ENCODE measurements at regions not wholly inside any gene's neighbourhood (a gene's known extent, or its start where the extent isn't known, plus 50 kb on each side); places are given as distances from the start of the nearest gene placed in this dataset.

GRCh38 chrX:113492895-113493294 lies 652.3 kb upstream of the AMOT start:
- Histone ChIP-seq H3K36me3 (ENCODE audit: control insufficient read depth, insufficient read depth, low read length) (no peaks in the 10 kb centered on the region), H3K9ac (ENCODE audit: insufficient read depth in 1 of 2, low read depth in 2 of 2, low read length in 2 of 2) (no peak overlapping the region), H3K9me3 (replicated peaks; ENCODE audit: control insufficient read depth, insufficient read depth, low read depth, low read length) (no peaks in the 10 kb centered on the region), H3K4me2 (ENCODE audit: insufficient read depth, low read length) (no peak overlapping the region), H2AFZ (ENCODE audit: low read depth, low read length) (no peak overlapping the region), H4K20me1 (replicated peaks; ENCODE audit: control insufficient read depth, insufficient read depth, low read length) (no peaks in the 10 kb centered on the region), H3K27ac (ENCODE audit: extremely low read depth, low read depth, low read length) (no peak overlapping the region), H3K4me1 (replicated peaks in 1 of 2; ENCODE audit: control insufficient read depth in 2 of 2, insufficient read depth in 2 of 2, low read length in 2 of 2) (no peaks in the 10 kb centered on the region), H3K27me3 (ENCODE audit: control insufficient read depth in 2 of 2, insufficient read depth in 2 of 2, low read length in 2 of 2) (no peaks in the 10 kb centered on the region), H3K4me3 (no peak overlapping the region), H3K9me1 (ENCODE audit: control insufficient read depth, insufficient read depth, low read length) (no peaks in the 10 kb centered on the region), H3K79me2 (ENCODE audit: control insufficient read depth, insufficient read depth, low read length) (no peaks in the 10 kb centered on the region)
- ChIA-PET CTCF (ENCODE audit: low intra/inter-chr PET ratio) (no interaction called here), POLR2A (no interaction called here)
- in situ Hi-C loops (cut with MboI) (no loop called here), intact Hi-C loops (cut with micrococcal nuclease) (no loop called here)
- no peak for DNase-seq (ENCODE audit: extremely low read depth in 1 of 4, low spot score in 3 of 4)
- TF ChIP-seq RFX5 (IDR thresholded peaks at IDR 0.05; ENCODE audit: low read depth, low read length): no peak
- no peak for TF ChIP-seq ZNF41 (CRISPR knock-in tag; conservative IDR thresholded peaks at IDR 0.05)
- TF ChIP-seq ZNF589 (CRISPR knock-in tag; IDR thresholded peaks at IDR 0.05; ENCODE audit: low read depth): no peak
- no peak for TF ChIP-seq KDM5B (IDR thresholded peaks at IDR 0.05; ENCODE audit: insufficient replicate concordance, low read depth, low read length)
- no peak for TF ChIP-seq ZFPM2 (CRISPR knock-in tag; IDR thresholded peaks at IDR 0.05)
- TF ChIP-seq ZKSCAN8 (CRISPR knock-in tag; IDR thresholded peaks at IDR 0.05): no peak
- no peak for TF ChIP-seq AFF4 (CRISPR knock-in tag; IDR thresholded peaks at IDR 0.05)
- TF ChIP-seq ZEB2 (IDR thresholded peaks at IDR 0.05): no peak
- no peak for TF ChIP-seq RUNX1 (IDR thresholded peaks at IDR 0.05; ENCODE audit: low read depth)
- TF ChIP-seq FOXK1 (CRISPR knock-in tag; IDR thresholded peaks at IDR 0.05; ENCODE audit: borderline replicate concordance): no peak
- TF ChIP-seq UBTF (IDR thresholded peaks at IDR 0.05; ENCODE audit: borderline replicate concordance in 1 of 2, low read depth in 2 of 2, low read length in 2 of 2): no peak
- TF ChIP-seq RB1 (IDR thresholded peaks at IDR 0.05; ENCODE audit: low read depth): no peak
- no peak for TF ChIP-seq DPF2 (IDR thresholded peaks at IDR 0.05)
- no peak for TF ChIP-seq MLLT1 (IDR thresholded peaks at IDR 0.05)
- no peak for TF ChIP-seq MAX (CRISPR knock-in tag; IDR thresholded peaks at IDR 0.05)
- TF ChIP-seq LARP7 (IDR thresholded peaks at IDR 0.05): no peak
- no peak for FAIRE-seq
- no peak for ATAC-seq
- no TSS peak for BruUV-seq (replicated peaks)

Measured in K562 (cell line).